ENCODE measurements at regions not wholly inside any gene's neighbourhood (a gene's known extent, or its start where the extent isn't known, plus 50 kb on each side); places are given as distances from the start of the nearest gene placed in this dataset.
"Not testable (repeated sequence)": the region's sequence is repeated elsewhere in the genome, so short reads cannot be mapped to it uniquely, and the experiment has no call there.

DNA sequence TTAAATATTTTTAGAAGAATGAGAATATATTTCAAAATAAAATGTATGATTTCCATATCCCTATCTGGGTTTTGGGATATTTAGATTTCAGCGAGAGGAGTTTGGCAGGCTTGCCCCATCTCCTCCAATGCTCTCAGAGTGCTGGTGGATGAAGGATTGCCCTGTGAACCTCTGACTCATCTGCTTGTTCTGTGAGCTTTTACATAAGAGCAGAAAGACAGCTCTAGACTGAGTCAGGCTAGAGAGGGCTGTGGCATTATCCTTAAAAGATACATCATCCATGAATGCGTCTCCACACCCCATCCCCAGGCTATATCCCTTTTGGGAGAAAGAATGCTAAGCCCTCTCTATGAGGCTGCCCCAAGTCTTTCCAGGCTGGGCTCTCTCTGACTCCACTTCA, 190.6 kb downstream of the TUBA3C start:
- DNase-seq = no peak

GRCh38 chr13:18978447-18978846, 203.2 kb downstream of the TUBA3C start:
- no peak for DNase-seq

GRCh38 chr13:18977857-18978256, 203.8 kb downstream of the TUBA3C start:
- DNase-seq = no peak

DNA sequence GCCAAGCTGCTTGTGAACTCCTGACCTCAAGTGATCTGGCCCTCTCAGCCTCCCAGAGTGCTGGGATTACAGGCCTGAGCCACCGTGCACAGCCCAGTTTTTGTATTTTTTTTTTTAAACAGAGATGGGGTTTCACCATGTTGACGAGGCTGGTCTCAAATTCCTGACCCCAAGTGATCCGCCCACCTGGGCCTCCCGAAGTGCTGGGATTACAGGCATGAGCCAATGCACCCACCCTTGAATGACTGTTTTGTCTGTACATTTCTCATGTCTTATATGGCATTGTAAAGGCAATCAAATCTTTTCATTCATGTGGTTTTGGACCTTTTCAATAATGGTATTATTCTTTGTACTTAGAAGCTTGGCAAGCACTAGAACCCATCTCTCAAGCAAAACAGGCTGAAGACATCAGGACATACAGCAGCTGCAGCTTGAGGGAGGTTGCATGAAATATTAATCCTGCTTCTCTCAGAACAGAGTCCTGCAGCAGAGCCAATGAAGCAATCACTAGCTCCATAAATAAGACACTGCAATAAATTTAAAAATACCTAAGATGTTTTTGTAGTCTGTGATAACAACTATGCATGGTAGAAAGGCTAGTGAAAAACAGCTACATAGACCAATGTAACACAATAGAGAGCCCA, 209.9 kb downstream of the TUBA3C start:
- DNase-seq = no peak

DNA sequence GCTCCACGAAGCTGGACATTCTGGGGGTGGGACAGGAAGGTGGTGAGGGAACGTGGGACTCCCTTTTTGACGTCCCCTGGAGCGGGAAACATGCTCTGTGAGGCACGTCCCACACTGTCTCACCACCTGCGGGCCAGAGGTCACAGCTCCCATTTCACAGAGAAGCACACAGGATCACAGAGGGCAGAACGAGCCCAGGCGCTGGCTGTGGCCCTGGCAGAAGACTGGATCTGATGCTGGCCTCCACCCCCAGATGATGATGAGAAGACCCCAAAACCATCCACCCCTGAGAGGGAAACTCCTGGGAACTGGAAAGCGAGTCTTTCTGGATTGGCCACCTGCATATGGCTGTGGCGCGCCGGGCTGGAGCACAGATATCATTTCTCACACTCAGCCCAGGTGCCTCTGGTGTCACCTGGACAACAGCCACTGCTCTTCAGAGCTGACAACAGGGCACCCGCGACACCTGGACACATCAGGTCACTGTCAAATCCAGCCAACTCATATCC, 216.2 kb downstream of the TUBA3C start:
- DNase-seq = no peak

DNA sequence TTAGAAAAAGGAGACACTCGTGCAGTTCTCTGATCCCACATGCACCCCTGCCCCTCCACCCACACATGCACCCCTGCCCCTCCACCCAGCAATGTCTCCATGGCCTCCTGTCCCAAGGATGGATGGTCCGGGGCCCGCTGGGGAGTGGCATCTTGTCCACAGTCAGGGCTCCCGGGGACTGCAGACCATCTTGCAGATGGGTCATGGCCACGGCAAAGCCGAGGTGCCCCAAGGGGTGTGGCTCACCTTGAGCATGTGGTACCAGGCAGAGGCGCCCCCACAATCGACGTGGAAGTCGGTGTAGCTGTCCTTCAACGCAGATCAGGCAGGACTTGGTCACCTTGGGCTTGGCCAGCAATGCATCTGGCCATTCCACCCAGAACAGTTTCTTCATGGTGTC, 216.7 kb downstream of the TUBA3C start:
- no peak for DNase-seq

GRCh38 chr13:18963684-18964083, 217.9 kb downstream of the TUBA3C start:
- DNase-seq = not testable (repeated sequence)

GRCh38 chr13:18962168-18962734, 219.4 kb downstream of the TUBA3C start:
- DNase-seq = no peak

GRCh38 chr13:18961383-18962117, 220.1 kb downstream of the TUBA3C start:
- no peak for DNase-seq

- DNase-seq = no peak
These were observed 220.9 kb downstream of the TUBA3C start for GRCh38 chr13:18960637-18961227.

- no peak for DNase-seq
These were observed 221.6 kb downstream of the TUBA3C start for GRCh38 chr13:18959996-18960395.

DNA sequence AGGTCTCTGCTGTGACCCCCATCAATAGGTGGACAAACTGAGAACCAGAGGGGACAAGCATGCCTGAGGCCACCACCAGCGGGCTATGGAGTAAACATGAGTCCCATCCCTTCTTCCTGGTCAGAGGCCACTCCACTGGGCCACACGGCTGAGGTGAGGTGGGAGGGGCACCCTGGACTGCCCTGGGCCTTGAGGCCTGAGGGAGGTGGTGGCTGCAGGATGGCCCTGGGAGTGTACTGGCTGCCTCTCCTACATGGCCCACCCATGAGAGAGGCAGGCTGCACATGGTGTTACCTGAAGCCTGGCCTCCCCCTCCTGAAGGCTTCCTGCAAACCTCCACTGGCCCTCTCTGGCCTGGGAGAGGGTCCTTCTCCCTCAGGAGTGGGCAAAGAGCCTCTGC, 222.4 kb downstream of the TUBA3C start:
- no peak for DNase-seq

- no peak for DNase-seq
These were observed 225.0 kb downstream of the TUBA3C start for GRCh38 chr13:18956473-18957078.

DNA sequence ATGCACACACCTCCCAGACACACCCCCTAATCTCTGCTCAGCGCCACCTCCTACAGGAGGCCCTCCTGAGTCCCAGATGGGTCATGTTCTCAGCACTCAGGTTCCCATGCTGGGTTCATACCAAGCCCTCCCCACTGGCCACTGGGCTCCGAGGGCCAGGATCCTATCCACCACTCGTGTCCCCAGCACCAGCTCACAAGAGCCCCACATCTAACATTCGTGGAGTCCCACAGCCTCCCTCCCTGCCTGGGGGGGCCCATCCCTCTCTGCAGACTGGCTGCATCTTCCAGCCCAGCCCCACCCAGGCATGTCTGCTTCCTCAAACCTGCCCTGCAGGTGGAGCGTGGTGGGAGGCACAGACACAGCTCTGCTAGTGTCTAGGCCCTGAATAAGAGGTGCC, 227.4 kb downstream of the TUBA3C start:
- DNase-seq = no peak

- no peak for DNase-seq
These were observed 228.3 kb downstream of the TUBA3C start for GRCh38 chr13:18953139-18953930.

DNA sequence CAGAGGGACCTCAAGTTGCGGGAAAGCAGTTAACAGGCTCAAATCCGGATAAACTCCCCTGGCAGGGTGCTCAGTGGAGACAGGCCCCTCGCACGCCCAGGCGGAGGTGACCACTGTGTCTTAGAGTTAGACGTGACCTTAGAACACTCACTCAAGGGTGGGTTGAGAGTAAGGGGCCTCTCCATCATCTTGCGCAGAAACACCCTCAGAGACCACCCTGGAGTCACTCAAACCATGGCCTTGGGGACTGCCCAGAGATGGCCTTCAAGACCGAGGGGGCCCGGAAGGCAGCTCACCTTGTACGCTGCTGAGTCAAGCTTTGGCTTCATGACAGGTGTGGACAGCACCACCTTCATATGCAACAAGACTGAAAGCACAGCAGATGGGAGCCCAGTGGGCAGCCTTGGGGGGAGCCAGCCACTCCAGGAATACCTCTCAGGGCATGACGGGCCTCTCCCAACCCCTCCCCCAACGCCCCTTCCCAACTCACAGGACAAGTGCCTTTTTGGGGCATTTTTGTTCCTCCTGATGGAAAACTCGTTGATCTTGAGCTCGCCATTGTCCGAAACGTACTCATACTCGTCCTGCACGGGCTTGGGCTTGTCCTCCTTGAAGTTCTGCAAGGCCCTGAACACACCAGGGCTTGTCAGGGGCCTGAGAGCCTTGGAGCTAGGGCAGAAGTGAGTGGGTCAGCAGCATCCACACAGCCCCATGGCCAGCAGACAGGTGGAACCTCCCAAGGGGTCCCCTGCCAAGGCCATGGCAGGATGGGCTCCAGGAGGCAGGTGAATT, 229.2 kb downstream of the TUBA3C start:
- no peak for DNase-seq

- DNase-seq = no peak
These were observed 230.2 kb downstream of the TUBA3C start for GRCh38 chr13:18951412-18951811.

DNA sequence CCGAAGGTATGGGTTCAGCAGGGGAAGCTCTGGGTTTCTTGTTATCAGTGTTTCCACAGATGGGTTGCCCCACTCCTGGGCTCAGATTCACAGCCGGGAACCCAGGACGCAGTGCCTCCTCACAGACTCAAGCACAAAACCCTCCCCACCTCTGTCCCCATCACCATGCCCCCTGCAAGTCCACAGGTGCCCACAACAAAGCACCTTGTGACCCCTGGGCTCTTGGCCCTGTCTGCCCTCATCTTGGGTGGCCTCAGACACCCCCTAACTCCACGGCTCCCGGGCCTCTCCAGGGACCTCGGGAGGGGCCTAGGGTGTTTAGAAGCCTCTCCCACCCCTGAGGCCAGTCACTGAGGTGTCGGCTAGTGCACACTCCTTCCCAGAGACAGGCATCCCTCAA, 231.7 kb downstream of the TUBA3C start:
- no peak for DNase-seq

GRCh38 chr13:18949489-18949761, 232.2 kb downstream of the TUBA3C start:
- no peak for DNase-seq

GRCh38 chr13:18948664-18949488, 232.7 kb downstream of the TUBA3C start:
- no peak for DNase-seq

Data from activated CD4-positive, CD25-positive, alpha-beta regulatory T cell treated with anti-CD3 and anti-CD28 coated beads, Interleukin-2, amount 50 U/mL, for 72 hours (primary cell).